IPS DF 4.7 (cell line): ENCODE measurements at regions not wholly inside any gene's neighbourhood (a gene's known extent, or its start where the extent isn't known, plus 50 kb on each side); places are given as distances from the start of the nearest gene placed in this dataset.

Experiments used
- DNase-seq: peaks from one replicate; pipeline ENCODE4 v3.0.0-alpha.2; 2013; ENCODE audit warnings: low spot score; ENCODE audit errors: extremely low read depth

DNA sequence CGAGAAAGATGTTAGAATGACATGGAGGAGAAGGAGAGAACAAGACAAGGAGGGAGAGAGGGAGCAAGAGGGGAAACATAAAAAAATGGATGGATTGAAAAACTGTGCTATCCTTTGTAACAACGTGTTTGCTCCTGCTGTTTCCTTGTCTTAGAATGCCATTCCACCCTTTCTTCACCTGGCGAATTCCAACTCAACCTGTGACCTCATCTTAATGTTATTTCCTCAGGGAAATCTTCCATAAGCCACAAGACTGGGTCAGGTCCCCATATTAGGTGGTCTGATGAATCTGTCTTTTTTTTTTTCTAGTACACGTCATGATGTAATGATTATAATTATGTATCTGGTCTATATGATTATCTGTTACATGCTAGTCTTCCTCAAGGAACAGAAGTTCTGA, 195.0 kb upstream of the MAF start:
- no peak for DNase-seq

DNA sequence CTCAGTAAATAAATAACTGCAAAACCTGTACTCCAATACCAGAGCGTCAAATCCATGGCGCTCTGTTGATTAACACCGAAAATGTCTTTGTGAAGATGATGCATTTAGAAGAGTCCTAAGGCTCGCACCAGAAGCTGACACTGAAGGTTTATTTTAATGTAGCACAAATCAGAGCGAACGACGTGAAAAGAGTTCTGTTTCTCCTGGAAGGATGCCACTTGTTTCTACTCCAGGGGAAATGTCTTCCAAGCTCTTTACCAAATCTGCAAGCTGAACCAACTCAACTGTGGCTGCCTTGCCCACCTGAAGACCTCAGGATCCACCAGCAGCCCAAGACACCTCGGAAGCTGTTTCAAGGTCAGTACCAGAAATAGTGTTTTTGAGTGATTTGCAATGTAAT, 194.4 kb upstream of the MAF start:
- no peak for DNase-seq

GRCh38 chr16:79792664-79793351, 192.3 kb upstream of the MAF start:
- no peak for DNase-seq

DNA sequence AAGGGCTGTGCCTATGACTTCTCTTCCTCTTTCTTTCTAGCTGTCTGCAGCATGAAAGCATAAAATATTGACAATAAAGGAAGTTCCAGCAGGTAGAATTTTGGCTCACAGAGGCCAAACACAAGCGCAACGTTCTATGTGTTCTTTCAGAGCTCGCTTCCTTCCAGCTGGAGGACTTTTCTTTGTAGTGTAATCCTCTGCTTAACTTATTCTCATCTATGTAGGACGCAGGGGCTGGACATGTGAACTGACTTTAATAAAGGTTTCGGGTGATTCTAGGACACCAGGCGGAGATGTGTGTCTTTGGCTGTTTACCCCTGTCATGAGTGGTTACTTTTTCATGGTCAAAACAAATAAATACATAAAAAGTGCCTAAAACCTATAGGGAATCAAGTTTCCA, 191.5 kb upstream of the MAF start:
- no peak for DNase-seq

- DNase-seq = no peak
These were observed 190.3 kb upstream of the MAF start for GRCh38 chr16:79790854-79791253.

DNA sequence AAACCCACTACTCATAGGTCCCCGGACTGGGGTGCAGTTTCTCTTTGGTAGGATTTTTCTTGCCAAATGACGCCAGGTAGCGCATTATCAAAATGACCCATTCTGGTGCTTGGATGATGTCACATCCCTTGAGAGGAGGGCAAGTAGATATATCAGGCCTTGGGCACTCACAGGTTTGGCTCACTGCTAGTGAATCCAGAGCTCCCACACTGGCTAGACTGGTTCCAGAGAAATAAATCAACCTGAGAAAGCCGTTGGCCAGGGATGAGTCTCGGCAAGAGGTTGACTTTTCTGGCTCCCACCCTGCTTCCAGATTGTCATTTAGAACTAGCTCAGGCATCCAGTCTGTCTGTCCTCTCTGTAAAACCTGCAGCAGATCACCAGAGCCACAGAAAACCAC, 188.4 kb upstream of the MAF start:
- DNase-seq = no peak

GRCh38 chr16:79786389-79786788, 185.9 kb upstream of the MAF start:
- DNase-seq = no peak

- no peak for DNase-seq
These were observed 183.5 kb upstream of the MAF start for GRCh38 chr16:79784007-79784406.

- DNase-seq = no peak
These were observed 177.1 kb upstream of the MAF start for GRCh38 chr16:79777679-79778078.

- DNase-seq = no peak
These were observed 175.8 kb upstream of the MAF start for GRCh38 chr16:79776243-79776847.

- no peak for DNase-seq
These were observed 172.2 kb upstream of the MAF start for GRCh38 chr16:79772784-79773183.

DNA sequence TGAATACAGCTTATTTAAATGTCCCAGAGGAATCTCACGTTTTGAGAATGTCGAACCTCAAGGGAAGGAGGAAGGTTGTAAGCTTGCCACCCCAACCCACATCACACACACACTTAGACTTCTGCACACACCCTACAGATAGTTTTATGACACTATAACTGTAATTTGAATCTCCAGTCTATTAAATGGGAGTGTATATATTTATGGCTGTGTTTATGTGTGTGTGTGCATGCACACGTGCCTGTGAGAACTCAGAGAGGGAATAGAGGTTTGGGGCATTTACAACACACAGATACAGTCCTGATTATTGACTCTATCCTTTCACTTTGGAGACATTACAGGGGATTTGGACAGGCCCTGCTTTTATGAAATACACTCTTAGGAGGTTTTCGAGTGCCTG, 171.5 kb upstream of the MAF start:
- DNase-seq = no peak

- DNase-seq = no peak
These were observed 169.9 kb upstream of the MAF start for GRCh38 chr16:79770244-79771064.

DNA sequence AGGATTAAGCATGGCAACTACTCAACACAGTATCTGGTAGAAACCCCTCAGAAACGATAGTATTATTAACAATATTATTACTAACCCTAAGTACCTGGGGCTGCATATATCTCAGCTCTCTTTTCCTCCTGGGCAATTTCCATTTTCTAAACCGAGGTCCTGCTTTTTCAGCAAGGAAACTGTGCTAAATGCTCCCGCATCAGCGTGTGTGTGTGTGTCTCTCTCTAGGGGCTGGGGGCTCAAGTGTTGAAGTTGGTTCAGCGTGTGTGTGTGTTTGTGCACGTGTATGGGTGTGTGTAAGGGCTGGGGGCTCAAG, 169.3 kb upstream of the MAF start:
- DNase-seq = no peak

- no peak for DNase-seq
These were observed 168.9 kb upstream of the MAF start for GRCh38 chr16:79769270-79769927.

GRCh38 chr16:79768276-79768970, 167.9 kb upstream of the MAF start:
- DNase-seq = no peak

DNA sequence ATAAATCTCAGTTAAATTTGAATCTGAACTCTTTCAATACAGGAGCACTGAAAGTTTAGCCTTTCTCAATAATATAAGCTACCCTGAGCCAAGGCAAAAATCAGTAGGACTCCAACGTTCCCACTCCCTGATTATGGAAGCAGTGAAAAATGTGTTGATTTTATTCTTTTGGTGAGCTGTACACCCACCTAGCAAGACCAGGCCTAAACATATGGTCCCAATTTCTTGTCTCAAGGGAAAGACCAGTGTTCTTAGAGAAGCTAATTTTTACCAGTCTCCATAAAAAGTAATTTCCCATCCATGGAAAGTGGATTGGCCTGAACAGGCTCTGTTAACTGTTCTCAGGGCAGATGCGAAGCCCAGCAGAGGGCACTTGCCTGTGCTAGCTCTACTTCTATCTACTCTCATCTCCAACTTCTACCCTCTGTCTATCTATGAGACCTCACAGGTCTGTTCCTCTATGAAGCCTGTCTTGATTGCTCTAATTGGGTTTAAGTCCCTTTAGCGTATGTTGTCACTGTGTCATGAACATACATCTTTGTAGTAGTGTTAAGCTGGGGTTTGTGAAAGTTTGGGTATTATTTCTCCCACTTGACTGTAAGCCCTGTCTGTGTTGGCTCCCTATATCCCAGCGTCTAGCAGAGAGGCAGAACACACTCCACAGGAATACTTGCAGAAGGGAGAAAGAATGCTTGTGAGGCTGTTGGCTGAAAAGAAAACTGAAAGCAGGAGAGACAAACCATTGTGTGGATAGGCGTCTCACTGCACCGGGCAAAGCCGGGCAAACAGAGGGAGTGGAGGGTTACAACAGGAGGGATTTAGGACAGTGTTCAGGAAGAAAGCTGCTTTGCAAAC, 167.1 kb upstream of the MAF start:
- DNase-seq = no peak

DNA sequence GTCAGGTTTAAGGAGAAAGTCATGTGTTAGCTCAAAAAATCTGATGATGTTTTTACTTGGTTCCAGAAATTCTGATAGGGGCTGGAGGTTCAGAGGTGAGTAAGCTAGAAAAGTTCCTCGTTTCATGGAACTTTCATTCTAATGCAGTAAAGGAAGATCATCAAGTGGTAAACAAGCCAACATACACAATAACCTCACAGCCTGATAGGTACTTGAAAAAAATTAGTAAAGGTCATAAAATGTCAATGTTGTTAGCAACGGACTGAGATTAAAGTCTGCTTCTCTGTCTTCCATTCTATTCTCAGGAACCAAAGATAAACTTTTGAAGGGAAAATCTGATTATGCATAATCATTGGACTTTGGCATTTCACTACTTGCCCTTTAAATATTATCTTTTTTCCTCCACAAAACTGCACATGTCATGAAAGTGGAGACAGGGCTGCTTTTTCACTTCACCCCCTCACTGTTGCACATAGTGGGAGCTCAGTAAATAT, 165.4 kb upstream of the MAF start:
- DNase-seq = no peak

GRCh38 chr16:79765431-79765830, 164.9 kb upstream of the MAF start:
- no peak for DNase-seq

DNA sequence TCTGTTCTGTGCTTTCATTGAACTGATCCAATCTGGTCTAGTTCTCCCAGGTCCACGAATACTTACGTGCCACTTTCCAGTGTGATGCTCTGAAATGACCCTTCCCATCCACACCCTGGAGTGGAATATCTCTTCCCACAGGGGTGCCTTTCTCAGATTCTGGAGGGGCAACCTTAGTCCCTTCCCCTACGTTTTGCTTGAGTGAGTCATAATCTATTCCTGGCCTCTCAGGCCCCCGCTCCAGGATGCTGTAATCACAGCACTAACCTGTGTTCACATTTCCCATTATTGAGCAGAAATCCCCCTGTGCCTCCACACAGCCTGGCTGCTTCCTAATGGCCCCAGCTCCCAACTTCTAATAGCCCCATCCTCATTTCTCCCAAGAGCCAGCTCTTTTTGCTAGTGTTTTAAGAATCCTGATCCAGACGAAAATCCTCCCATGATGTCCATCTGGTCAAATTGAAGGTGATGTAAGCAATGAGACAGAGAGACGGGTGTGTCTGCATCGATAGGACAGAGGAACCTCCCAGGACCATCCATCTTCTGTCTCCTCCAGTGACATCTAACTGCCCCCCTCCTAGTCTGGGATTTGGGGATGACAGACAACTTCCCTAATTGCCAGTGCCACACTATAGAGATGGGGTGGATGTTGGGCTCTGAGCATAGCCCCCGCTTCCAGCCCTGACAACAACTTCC, 164.0 kb upstream of the MAF start:
- DNase-seq = no peak
